Hematopoietic multipotent progenitor cell treated with erythropoietin and hydrocortisone succinate and interleukin-3 and kit ligand, for 15 days (in vitro differentiated cells): ENCODE measurements at regions not wholly inside any gene's neighbourhood (a gene's known extent, or its start where the extent isn't known, plus 50 kb on each side); places are given as distances from the start of the nearest gene placed in this dataset.
"Not testable (repeated sequence)": the region's sequence is repeated elsewhere in the genome, so short reads cannot be mapped to it uniquely, and the experiment has no call there.

Experiments
- DNase-seq: peaks from one replicate; pipeline ENCODE4 v3.0.0-alpha.2; 2015; ENCODE audit warnings: low spot score

DNA sequence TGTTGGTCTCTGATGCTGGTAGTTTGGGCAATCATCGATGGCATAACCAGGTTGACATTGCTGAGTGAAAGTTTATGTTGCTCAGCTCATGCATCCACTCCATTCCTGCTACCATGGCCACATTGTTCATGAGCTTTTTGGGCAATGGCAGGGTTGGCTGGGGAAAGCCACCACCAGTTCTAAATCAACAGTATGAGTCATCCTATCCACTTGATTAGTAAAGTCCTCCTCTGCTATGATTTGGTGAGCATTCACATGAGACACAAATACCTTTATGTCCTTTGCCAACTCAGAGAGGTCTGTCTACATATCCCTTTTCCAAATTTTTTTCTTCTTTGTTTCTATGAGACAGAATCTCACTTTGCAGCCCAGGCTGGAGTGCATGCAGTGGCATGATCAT is 129.7 kb upstream of the FBN2 start:
- no peak for DNase-seq

DNA sequence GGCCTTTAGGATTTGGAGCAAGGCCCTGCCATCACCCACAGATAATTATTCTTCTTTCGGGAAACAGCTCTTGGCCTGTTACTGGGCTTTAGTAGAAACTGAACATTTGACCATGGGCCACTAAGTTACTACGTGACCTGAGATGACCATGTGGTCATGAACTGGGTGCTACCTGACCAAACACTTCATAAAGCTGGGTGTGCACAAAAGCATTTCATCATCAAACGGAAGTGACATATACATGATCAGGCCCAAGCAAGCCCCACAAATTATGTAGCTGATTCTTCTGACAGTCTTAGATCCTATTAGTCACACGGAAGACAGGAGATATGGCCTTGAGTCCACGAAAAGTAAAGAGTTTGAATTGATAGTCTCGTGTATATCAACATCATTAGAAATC is 130.9 kb upstream of the FBN2 start:
- no peak for DNase-seq

GRCh38 chr5:128669803-128670202 is 131.8 kb upstream of the FBN2 start:
- DNase-seq, result no peak

GRCh38 chr5:128671943-128672342 is 133.9 kb upstream of the FBN2 start:
- no peak for DNase-seq

GRCh38 chr5:128673000-128673399 is 135.0 kb upstream of the FBN2 start:
- no peak for DNase-seq

DNA sequence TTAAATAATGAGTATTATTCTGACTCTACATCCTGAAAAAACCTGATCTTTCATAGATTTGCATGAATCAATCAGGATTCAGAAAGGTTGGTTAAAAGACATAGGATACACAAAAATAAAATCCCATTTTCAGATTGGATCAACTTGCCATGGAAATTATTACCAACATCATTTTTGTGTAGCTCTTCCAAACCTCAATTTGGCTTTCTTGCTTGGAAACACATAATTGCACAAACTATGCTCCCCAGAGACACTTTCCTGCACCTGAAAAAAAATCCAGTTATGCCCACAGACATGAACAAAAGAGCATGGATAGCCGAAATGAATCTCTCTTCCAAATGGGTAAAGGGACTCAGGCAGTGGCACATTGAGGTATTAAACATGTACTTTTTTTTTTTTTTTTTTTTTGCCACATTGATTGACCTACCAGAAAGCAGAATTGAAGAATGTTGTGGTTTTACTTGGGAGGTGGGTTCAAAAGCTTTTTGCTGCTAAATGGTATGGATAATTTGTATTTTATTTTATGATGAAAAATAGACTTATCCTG is 135.4 kb upstream of the FBN2 start:
- no peak for DNase-seq

- DNase-seq, result no peak
These were observed 135.9 kb upstream of the FBN2 start for GRCh38 chr5:128673970-128674369.

GRCh38 chr5:128674837-128675446 is 136.9 kb upstream of the FBN2 start:
- peak; percentile 21 for DNase-seq

GRCh38 chr5:128681096-128681495 is 143.1 kb upstream of the FBN2 start:
- DNase-seq, result no peak

DNA sequence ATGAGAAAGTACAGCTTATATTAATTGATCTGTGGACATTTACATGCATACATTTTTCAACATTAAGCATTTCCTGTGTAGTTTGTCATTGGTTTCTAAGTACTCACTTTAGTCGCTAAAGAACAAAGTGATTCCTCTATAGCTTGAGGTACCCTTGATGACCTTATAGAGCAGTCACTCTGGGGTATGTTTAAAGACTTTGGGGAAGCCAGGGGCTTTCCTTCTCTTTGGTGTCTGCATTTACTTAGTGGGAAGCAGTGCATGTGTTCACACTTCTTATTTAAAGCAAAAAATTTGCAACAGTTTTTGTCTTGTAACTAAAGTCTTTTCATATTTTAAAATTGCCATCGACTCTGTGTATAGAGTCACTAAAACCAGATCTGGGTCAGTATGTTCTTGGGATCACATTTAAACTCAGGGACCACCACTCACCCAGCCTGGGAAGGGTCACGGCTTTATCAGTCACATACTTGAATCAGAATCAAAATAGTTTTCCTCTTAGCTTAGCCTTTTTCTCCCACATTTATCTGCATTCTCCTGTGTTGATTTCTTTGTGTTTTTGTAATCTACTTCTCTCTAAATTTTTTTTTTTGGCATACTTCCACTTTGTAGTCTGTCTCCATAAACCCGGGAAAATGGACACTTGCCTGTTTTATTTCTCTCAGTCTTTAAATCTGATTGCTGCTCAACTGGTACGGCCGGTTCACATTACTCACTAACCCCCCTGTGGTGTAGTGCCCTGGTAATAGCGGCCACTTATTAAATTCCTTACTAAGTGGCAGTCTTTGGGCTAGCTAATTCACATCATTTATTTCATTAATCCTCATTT is 143.9 kb upstream of the FBN2 start:
- no peak for DNase-seq

DNA sequence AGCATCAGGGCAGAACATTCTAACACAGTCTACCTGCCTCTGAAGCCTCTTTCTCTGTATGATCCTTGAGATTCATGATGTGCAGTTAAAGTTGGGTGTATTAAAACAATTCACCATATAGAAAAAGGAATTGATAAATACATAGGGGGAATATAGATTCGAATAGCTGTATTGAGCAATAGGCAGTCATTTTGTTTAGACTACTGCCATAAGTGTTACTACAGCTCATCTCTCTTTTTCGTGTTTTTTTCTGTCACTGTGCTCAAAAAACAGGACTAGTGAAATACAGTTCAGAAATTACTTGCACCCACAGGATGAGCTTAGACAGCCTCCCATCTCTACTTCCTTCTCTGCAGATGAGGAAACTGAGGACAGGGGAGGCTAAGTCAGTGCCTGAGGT is 144.6 kb upstream of the FBN2 start:
- no peak for DNase-seq

GRCh38 chr5:128684961-128685360 is 146.9 kb upstream of the FBN2 start:
- no peak for DNase-seq

DNA sequence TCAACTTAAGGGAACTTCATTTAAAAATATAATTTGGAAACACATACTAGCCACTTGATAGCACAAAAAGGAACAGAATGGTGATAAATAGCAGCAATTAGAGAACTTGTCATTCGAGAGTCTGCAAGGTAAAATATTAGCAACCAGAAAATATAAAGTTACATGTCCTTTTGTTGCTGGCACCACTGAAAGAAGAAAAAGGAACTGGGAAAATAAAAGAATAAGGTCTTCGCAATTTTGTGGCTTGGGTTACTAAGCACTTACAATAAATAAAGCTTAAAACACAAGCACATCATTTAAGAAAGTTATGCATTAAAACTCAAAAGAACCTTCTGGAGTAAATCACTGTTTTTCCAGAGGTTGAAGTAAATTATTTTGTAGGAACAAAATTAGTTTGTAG is 149.9 kb upstream of the FBN2 start:
- DNase-seq, result no peak

DNA sequence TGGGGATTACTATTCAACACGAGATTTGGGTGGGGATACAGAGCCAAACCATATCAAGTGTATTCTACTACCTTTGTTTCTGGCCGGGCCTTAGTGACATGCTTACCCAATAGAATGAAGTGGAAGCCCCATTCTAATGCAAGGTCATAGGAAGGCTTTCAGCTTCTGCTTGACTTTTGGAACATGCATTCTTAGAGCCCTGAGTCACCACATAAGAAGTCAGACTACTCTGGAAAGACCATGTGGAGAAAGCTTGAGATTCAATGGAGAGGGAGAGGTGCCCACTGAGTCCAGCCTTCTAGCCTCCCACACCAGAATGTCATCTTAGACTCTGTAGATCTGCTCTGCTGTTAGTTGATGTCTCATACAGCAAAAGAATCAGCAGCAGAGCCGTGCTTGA is 155.7 kb upstream of the FBN2 start:
- no peak for DNase-seq

DNA sequence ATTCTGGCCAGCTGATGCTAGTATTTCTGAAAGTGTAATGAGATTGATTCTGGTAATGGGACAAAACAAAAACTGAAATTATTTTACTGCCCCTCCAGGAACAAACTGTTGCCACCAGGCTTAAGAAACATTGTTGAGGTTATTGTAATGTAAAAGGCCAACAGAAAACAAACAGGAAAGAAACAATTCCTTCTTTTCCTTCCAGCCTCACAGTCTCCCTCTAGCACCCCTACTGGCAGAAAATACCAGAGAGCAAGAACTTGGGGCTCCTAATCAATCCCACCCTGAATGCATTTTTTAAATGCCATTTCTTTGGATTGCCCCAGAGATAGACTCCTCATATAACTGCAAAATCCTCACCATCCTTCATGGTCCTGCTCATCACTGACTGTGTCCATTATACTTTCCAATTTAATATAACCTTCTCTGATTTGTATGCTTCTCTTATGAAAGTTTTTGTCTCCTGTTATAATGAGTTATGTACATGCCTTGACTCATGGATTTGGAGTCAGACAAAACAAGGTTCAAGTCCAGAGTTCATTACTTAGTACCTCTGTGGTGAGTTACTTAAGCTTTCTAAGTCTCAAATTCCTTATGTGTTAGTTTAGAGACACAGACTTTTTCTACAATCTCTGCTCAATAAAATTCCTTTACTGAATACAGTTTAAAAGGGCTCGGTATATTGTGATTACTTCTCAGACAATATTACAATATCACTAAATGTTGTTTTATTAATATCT is 157.9 kb upstream of the FBN2 start:
- DNase-seq, result no peak

DNA sequence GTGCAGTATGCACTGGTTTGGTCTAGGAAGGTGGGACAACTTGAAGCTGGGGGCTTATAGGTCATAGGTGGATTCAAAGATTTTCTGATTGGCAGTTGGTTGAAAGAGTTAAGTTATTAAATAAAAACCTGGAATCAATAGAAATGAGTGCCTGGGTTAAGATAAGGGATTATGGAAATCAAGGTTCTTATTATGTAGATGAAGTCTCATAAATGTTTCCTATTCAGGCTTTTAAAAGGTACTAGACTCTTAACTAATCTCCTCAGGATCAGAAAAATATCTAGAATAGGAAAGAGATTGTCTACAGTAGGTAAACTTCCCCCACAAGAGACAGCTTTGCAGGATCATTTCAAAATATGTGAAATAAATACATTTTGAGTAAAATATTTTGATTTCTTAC is 163.3 kb upstream of the FBN2 start:
- no peak for DNase-seq

- no peak for DNase-seq
These were observed 165.3 kb upstream of the FBN2 start for GRCh38 chr5:128703322-128703721.

DNA sequence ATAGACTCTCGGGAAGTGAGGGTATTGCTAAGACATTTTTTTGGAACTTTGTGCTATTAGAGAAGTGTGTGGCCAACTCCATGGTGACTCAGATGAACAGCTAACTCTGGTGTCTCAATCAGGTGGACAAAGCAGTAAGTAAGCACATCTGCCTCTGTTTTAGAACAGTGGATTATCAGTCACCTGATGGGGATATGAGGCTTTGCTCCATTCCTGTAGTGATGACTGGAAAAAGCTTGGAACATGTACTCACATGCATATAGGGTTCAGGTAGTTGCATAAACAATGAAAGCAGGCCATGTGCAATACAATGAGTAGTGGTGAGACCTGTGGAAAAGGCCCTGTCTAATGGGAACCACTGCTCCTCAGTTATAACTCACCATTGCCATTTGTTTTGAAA is 168.2 kb upstream of the FBN2 start:
- DNase-seq, result no peak

- no peak for DNase-seq
These were observed 170.8 kb upstream of the FBN2 start for GRCh38 chr5:128708841-128709240.

DNA sequence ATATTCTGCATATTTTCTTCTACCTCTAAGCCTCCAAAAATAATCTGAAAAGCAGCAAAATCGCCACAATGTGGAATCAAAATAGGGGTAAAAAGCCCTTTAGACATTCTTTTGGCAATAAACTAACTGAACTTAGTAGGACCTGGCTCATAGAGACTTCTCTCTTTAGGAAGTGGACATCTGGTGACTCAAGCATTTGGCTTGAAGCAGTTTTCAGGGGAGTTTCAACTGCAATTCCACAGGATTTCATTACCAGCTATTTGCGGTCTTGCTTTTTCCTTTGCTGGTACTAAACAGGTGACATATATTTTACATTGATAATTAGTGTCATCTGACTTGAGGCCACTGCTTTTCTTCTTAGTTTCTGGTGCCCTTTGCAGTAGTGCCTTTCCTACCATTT is 173.2 kb upstream of the FBN2 start:
- DNase-seq, result no peak

GRCh38 chr5:128714551-128714950 is 176.5 kb upstream of the FBN2 start:
- DNase-seq, result no peak

- DNase-seq, result no peak
These were observed 184.5 kb upstream of the FBN2 start for GRCh38 chr5:128722551-128722950.

- not testable (repeated sequence) for DNase-seq
These were observed 192.0 kb upstream of the FBN2 start for GRCh38 chr5:128730021-128730420.
